WI38 (cell line): ENCODE measurements at regions not wholly inside any gene's neighbourhood (a gene's known extent, or its start where the extent isn't known, plus 50 kb on each side); places are given as distances from the start of the nearest gene placed in this dataset.

Experiments
- H3K4me3 ChIP-seq: 2 replicates; pipeline ENCODE4 v1.5.1; 2011; ENCODE audit warnings: low read depth, mild to moderate bottlenecking, control low read depth, low read length
- CTCF ChIP-seq: IDR thresholded peaks from 2 replicates; pipeline ENCODE4 v1.5.1; 2012; ENCODE audit warnings: low read depth, mild to moderate bottlenecking, control low read depth, low read length

- H3K4me3 ChIP-seq, result no peak overlapping the region
- no peak for TF ChIP-seq CTCF
Observed at GRCh38 chr4:81951891-81952455, 421.8 kb downstream of the HNRNPD start.

- no peak for TF ChIP-seq CTCF
Observed at GRCh38 chr4:81946996-81947395, 426.8 kb downstream of the HNRNPD start.

GRCh38 chr4:81930506-81931238 lies 443.1 kb downstream of the HNRNPD start:
- H3K4me3 ChIP-seq, result no peak overlapping the region
- TF ChIP-seq CTCF, result no peak

More at GRCh38 chr4:81946996-81947395, 426.8 kb downstream of the HNRNPD start:
- no peak overlapping the region for H3K4me3 ChIP-seq

- no peak for TF ChIP-seq CTCF
- H3K4me3 ChIP-seq, result no peak overlapping the region
Observed at GRCh38 chr4:81923140-81923539, 450.7 kb downstream of the HNRNPD start.

- no peak overlapping the region for H3K4me3 ChIP-seq
- TF ChIP-seq CTCF, result no peak
Observed at GRCh38 chr4:81922313-81922712, 450.6 kb upstream of the RASGEF1B start.

DNA sequence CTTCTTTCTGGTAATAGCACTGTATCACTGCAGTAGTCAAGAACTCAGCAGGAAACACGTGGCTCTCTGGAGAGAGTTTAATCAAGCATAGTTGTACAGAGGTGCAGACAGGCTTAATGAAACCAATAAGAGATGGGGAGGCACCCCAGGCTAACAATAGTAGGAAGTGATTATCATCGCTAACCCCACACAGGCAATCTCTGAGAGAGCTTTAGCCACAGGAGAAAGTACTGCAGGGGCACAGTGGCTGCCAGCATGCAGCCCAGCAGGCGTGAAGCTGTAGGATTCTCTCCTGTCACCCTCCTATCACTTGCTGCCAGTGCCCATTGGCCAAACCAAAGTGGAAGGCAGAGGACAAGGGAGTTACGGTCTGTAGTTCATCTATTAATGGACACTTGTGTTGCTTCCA lies 450.0 kb upstream of the RASGEF1B start:
- no peak overlapping the region for H3K4me3 ChIP-seq
- TF ChIP-seq CTCF, result no peak

DNA sequence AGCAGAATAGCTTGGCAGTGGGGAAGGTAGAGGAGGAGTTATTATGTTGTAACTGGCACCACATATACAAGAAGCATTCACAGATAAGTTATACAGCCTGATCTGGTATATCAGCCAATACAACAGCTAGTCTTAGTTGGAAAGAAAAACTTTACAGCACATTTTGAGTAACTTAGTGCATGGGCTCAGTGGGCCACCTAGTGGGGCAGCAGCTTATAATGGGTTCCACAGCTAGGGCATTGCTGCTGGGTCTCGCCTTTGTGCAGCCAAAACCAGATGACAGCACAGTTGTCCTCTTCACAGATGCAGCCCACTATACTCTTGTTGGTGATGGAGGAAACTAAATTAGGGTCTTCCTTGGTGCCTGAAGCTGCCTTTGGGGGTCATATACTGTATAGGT lies 448.1 kb upstream of the RASGEF1B start:
- H3K4me3 ChIP-seq, result no peak overlapping the region
- TF ChIP-seq CTCF, result no peak
